ENCODE measurements at regions not wholly inside any gene's neighbourhood (a gene's known extent, or its start where the extent isn't known, plus 50 kb on each side); places are given as distances from the start of the nearest gene placed in this dataset.

- DNase-seq (ENCODE audit: low read depth) = no peak
These were observed 97.8 kb downstream of the AQP9 start for GRCh38 chr15:58235961-58236360.

GRCh38 chr15:58240191-58240932 lies 102.2 kb downstream of the AQP9 start:
- DNase-seq (ENCODE audit: low read depth) = no peak

GRCh38 chr15:58241872-58242271 lies 103.7 kb downstream of the AQP9 start:
- no peak for DNase-seq (ENCODE audit: low read depth)

GRCh38 chr15:58243070-58243469 lies 104.9 kb downstream of the AQP9 start:
- DNase-seq (ENCODE audit: low read depth) = no peak

GRCh38 chr15:58244536-58244935 lies 106.4 kb downstream of the AQP9 start:
- DNase-seq (ENCODE audit: low read depth) = no peak

GRCh38 chr15:58246041-58246440 lies 107.9 kb downstream of the AQP9 start:
- DNase-seq (ENCODE audit: low read depth) = no peak

GRCh38 chr15:58247855-58248842 lies 110.0 kb downstream of the AQP9 start:
- DNase-seq (ENCODE audit: low read depth) = no peak

GRCh38 chr15:58249646-58250312 lies 111.6 kb downstream of the AQP9 start:
- no peak for DNase-seq (ENCODE audit: low read depth)

GRCh38 chr15:58252586-58253323 lies 114.6 kb downstream of the AQP9 start:
- DNase-seq (ENCODE audit: low read depth) = no peak

- DNase-seq (ENCODE audit: low read depth) = no peak
These were observed 119.7 kb downstream of the AQP9 start for GRCh38 chr15:58257776-58258325.

GRCh38 chr15:58258501-58259292 lies 120.5 kb downstream of the AQP9 start:
- no peak for DNase-seq (ENCODE audit: low read depth)

GRCh38 chr15:58260205-58260724 lies 122.1 kb downstream of the AQP9 start:
- no peak for DNase-seq (ENCODE audit: low read depth)

- no peak for DNase-seq (ENCODE audit: low read depth)
These were observed 122.6 kb downstream of the AQP9 start for GRCh38 chr15:58260725-58261267.

- DNase-seq (ENCODE audit: low read depth) = no peak
These were observed 123.2 kb downstream of the AQP9 start for GRCh38 chr15:58261368-58261767.

GRCh38 chr15:58264053-58264971 lies 126.1 kb downstream of the AQP9 start:
- DNase-seq (ENCODE audit: low read depth) = no peak

GRCh38 chr15:58267051-58267450 lies 128.9 kb downstream of the AQP9 start:
- no peak for DNase-seq (ENCODE audit: low read depth)

GRCh38 chr15:58268746-58269267 lies 130.6 kb downstream of the AQP9 start:
- DNase-seq (ENCODE audit: low read depth) = no peak
